AG04450 (cell line): ENCODE measurements at regions not wholly inside any gene's neighbourhood (a gene's known extent, or its start where the extent isn't known, plus 50 kb on each side); places are given as distances from the start of the nearest gene placed in this dataset.

Experiments used
- CTCF ChIA-PET: fragments of 300-600, 350-600 bp; formaldehyde crosslinking; extraction: SDS; loops from one replicate; lab custom pipeline; 2022; ENCODE audit warnings: antibody characterized with exemption, inconsistent platforms; lab: Charles Lee
- POLR2A ChIA-PET: fragments of 350-600 bp; formaldehyde crosslinking; extraction: SDS; loops from one replicate; lab custom pipeline; 2021; ENCODE audit warnings: antibody characterized with exemption, inconsistent platforms; lab: Yijun Ruan, JAX
- DNase-seq: peaks from one replicate; pipeline ENCODE4 v3.0.0-alpha.2; 2011; ENCODE audit warnings: low read depth, low spot score
- H3K27ac ChIP-seq: one replicate; pipeline ENCODE4 v1.5.1; 2012; ENCODE audit warnings: low read depth, low read length, control low read depth
- H3K27me3 ChIP-seq: one replicate; pipeline ENCODE4 v1.6.0; 2012; ENCODE audit warnings: low read length; ENCODE audit not compliant: control insufficient read depth, insufficient read depth
- H3K4me3 ChIP-seq: 2 replicates; pipeline ENCODE4 v1.5.1; 2011; ENCODE audit warnings: mild to moderate bottlenecking, low read depth, low read length, control low read depth
- H3K9me3 ChIP-seq: 2 replicates; pipeline ENCODE4 v1.5.1; 2012; ENCODE audit warnings: low read length; ENCODE audit not compliant: control insufficient read depth, insufficient read depth
- TF ChIP-seq, protein P1 (sequence below): IDR thresholded peaks from 2 replicates; pipeline ENCODE4 v1.5.1; 2011; ENCODE audit warnings: low read depth, low read length, control low read depth, inconsistent platforms

DNA sequence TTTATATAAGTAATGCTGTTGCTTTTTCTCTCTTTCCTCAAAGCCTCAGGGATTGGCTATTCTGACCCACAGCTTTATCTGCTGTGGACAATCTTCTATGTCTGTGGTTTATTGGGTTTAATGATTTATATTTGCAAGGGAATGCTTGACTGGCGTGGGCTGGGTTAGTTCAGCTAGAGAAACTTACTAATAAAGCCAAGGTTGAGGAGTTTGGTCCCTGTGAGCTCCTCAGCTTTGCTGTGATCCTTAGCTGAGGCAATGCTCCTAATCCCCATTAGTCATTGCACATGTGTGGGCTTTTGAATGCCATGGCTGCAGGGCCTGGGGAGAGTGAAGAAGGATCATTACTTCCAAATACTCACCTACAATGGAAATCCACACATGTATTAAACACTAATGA lies 179.3 kb downstream of the ZNF326 start:
- Histone ChIP-seq H3K27me3 (no peaks in the 10 kb centered on the region), H3K27ac (no peak overlapping the region), H3K4me3 (no peak overlapping the region), H3K9me3 (no peaks in the 10 kb centered on the region)
- ChIA-PET POLR2A (no interaction called here), CTCF (no interaction called here)
- TF ChIP-seq, protein P1, sequence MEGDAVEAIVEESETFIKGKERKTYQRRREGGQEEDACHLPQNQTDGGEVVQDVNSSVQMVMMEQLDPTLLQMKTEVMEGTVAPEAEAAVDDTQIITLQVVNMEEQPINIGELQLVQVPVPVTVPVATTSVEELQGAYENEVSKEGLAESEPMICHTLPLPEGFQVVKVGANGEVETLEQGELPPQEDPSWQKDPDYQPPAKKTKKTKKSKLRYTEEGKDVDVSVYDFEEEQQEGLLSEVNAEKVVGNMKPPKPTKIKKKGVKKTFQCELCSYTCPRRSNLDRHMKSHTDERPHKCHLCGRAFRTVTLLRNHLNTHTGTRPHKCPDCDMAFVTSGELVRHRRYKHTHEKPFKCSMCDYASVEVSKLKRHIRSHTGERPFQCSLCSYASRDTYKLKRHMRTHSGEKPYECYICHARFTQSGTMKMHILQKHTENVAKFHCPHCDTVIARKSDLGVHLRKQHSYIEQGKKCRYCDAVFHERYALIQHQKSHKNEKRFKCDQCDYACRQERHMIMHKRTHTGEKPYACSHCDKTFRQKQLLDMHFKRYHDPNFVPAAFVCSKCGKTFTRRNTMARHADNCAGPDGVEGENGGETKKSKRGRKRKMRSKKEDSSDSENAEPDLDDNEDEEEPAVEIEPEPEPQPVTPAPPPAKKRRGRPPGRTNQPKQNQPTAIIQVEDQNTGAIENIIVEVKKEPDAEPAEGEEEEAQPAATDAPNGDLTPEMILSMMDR, result no peak
- DNase-seq, result no peak

DNA sequence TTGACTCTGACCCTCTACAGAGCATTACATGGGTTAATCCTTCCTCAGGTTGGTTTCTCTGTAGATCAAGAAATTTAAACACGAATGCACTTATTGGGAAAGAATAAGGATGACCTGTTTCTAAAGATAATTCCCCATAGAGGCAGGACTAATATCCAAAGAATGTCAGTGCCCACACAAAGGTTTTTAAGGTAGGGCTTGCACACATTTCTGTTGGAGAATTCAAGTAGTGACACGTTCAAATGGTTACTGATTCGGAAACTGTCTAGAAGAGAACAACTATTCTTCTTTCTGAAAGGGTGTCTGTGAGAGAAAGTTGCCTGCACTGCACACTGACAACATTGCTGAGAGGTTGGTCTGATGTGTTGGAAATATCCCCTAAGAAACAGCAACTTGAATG lies 167.3 kb downstream of the ZNF326 start:
- no peaks in the 10 kb centered on the region for H3K27me3 ChIP-seq
- ChIA-PET POLR2A (no interaction called here), CTCF (no interaction called here)
- H3K9me3 ChIP-seq, result no peaks in the 10 kb centered on the region
- H3K27ac ChIP-seq, result no peak overlapping the region
- DNase-seq, result no peak
- TF ChIP-seq, protein P1, result no peak
- H3K4me3 ChIP-seq, result no peak overlapping the region

DNA sequence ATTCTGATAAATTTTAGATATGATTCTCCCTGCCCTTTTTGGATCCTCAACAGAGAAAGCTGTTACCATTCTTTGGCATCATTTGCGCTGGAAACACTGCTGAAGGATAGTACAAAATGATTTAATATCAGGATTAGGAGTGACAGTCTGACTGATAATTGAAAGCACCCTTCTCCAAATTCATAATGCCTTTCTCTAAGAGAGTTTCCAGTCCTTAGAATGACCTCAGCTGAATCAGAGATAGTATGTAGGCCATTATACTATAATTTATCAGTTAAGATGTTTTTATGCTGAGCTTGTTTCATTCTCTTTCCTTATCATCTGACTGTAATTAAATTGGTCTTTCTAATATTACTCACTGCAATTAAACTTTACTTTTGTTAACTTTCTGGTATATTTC lies 166.7 kb downstream of the ZNF326 start:
- Histone ChIP-seq H3K4me3 (no peak overlapping the region), H3K9me3 (no peaks in the 10 kb centered on the region), H3K27ac (no peak overlapping the region), H3K27me3 (no peaks in the 10 kb centered on the region)
- no peak for DNase-seq
- POLR2A ChIA-PET, result no interaction called here
- TF ChIP-seq, protein P1, result no peak
- CTCF ChIA-PET, result no interaction called here

DNA sequence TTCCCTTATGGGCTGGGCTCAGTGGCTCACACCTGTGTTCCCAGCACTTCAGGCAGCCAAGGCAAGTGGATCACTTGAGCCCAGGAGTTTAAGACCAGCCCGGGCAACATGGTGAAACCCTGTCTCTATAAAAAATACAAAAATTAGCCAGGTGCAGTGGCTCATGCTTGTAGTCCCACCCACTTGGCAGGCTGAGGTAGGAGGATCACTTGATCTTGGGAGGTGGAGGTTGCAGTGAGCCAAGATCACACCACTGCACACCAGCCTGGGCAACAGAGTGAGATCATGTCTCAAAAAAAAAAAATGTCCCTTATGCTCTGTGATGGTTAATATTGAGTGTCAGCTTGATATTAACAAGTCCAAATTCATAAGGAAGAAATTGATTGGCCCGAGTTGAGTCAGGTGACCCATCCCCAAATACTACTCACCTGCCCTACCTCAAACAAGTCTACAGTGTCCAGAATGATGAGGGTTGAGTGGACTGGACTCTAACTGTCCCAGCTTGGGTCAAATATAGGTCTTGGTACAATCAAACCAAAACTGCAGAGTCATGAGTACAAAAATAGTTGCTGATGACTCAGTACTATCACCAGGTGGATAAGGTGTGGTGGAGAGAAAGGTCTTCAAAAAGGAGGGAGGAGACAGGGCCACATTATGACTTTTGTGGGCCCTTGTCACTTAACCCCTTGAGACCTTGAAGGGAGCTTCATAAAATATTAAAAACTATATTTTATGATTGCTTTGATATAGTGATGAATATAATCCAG lies 161.0 kb downstream of the ZNF326 start:
- no peaks in the 10 kb centered on the region for H3K27me3 ChIP-seq
- no peaks in the 10 kb centered on the region for H3K9me3 ChIP-seq
- CTCF ChIA-PET, result no interaction called here
- TF ChIP-seq, protein P1, result no peak
- no peak overlapping the region for H3K4me3 ChIP-seq
- H3K27ac ChIP-seq, result no peak overlapping the region
- DNase-seq, result no peak
- POLR2A ChIA-PET, result no interaction called here

DNA sequence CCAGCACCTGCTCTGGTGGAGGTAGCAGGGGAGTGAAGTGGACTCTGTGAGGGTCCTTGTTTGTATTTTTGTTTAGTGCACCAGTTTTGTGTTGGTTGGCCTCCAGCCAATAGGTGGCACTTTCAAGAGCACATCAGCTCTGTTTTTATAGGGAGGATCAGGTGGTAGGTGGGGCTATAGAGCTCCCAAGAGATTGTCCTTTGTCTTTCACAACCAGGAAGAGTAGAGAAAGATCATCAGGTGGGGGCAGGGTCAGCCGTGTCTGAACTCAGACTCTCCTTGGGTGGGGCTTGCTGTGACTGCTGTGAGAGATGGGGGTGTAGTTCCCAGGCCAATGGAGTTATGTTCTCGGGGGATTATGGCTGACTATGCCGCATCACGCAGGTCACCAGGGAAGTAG lies 159.8 kb downstream of the ZNF326 start:
- ChIA-PET POLR2A (no interaction called here), CTCF (no interaction called here)
- H3K27ac ChIP-seq, result no peak overlapping the region
- no peaks in the 10 kb centered on the region for H3K27me3 ChIP-seq
- H3K9me3 ChIP-seq, result no peaks in the 10 kb centered on the region
- TF ChIP-seq, protein P1, result no peak
- no peak overlapping the region for H3K4me3 ChIP-seq
- no peak for DNase-seq
